HG03097 (cell line): ENCODE measurements at regions not wholly inside any gene's neighbourhood (a gene's known extent, or its start where the extent isn't known, plus 50 kb on each side); places are given as distances from the start of the nearest gene placed in this dataset.

Source experiments
- ATAC-seq: cut with Tn5 transposase; IDR thresholded peaks from one replicate; pipeline ENCODE4 v1.9.1; 2021; ENCODE audit not compliant: unreplicated experiment, low FRiP score

- ATAC-seq, result no peak
Measured at GRCh38 chr18:43570593-43570992, 293.3 kb upstream of the SYT4 start.

- no peak for ATAC-seq
Measured at GRCh38 chr18:43571078-43571689, 293.9 kb upstream of the SYT4 start.

DNA sequence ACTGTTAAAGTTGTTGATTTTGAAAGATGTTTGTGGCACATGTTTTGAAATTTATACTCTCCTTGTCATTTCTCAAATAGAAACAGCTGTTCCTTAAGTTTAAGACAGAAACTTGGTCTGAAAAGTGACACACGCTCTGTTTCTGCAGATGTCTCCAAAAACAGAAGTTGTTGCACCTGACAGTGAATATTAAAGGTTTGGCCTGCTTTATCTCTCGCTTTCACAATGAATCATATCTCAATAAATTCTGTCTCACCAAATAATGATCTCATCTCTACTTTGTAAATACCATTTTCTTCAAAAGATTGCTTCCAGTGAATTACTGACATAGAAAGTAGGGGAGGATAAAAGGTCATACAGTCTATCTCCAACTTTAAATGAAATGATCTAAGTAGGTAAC is 294.9 kb upstream of the SYT4 start:
- ATAC-seq, result no peak

DNA sequence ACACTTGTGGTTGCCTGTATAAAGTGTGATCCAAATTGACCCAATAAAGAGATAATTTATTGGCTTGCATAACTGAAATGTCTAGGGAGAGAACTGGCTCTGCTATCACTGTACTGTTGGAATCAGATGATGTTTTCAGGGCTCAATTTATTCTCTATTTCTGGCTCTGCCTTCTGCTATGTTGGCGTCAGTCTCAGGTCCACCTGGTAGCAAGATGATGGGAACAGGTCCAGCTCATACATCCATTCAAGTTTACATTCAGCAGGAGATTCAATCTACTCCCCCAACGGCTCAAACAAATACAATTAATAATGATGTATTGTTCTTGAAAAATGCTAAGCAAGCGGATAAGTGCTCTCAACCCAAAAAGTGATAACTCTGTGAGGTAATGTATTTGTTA is 297.7 kb upstream of the SYT4 start:
- ATAC-seq, result no peak

GRCh38 chr18:43578211-43578610 is 300.9 kb upstream of the SYT4 start:
- ATAC-seq, result no peak

- ATAC-seq, result no peak
Measured at GRCh38 chr18:43578706-43579105, 301.4 kb upstream of the SYT4 start.

DNA sequence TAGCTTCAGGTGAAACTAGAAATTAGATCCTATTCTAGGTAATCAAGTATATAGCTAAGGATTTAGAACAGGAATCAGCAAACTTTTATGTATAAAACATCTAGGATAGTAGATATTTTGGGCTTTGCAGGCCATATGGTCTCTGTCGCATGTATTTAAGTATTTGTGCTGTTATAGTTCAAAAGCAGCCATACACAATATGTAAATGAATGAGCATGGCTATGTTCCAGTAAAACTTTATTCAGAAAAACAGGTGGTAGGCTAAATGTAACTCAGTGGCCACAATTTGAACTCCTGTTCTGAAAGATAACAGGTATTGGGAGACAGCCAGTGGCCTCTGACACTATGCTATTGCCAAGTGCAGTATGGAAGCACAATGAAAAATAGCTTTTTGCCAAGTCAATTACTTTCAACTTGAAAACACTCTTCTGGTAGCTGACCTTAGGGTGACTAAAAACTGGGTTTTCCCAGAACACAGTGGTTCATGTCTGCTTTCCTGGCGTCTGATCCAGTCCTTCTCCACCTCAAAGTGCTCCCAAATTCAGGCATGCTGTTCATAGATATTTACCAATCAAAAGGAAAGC is 304.7 kb upstream of the SYT4 start:
- ATAC-seq, result no peak

- no peak for ATAC-seq
Measured at GRCh38 chr18:43587538-43588153, 310.4 kb upstream of the SYT4 start.

GRCh38 chr18:43588838-43589237 is 311.5 kb upstream of the SYT4 start:
- no peak for ATAC-seq

DNA sequence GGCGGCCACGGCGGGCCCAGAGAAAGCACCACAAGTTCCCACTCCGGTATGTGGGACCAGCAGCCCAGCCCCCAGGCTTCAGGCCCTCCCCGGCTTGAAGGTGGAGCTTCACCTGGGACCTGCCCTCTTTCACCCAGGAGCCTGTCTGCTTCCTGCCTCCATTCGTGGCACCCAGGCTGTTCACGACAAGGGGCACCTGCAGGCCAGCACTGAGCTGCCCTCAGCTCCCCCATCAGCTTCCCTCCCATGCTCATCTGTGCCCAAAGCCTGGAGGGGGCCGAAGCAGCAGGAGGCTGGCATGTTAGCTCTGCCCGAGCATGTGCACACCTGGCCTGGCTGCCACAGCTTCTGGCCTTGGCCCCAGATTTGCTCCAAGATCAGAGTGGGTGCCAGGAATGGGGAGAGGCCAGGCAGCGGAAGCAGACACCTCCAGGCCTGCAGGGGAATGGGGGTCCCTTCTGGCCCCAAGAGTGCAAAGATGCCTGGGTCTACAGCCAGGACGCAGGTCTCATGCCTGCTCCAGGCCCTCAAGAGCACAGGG is 312.4 kb upstream of the SYT4 start:
- ATAC-seq, result no peak

- no peak for ATAC-seq
Measured at GRCh38 chr18:43590182-43590903, 313.1 kb upstream of the SYT4 start.

DNA sequence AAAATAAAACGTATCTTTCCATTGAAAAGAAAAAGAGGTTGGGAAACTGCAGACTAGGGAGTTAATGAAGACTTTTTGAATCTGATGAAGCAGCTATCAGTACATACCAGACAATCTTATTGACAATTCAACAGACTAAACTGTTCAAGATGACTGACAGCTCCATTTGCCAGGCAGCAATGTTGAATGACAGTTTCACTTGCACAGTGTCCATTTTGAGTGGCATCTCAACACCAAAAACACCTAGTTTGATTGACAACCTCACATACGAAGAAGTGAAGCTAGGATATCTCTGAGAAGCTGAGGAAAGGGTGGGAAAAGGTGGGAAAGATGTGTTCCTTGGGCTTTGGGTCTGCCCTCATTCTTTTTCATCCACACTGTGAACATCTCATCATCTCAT is 315.0 kb upstream of the SYT4 start:
- ATAC-seq, result no peak

- peak; percentile 73 for ATAC-seq
Measured at GRCh38 chr18:43596105-43596712, 318.9 kb upstream of the SYT4 start.

DNA sequence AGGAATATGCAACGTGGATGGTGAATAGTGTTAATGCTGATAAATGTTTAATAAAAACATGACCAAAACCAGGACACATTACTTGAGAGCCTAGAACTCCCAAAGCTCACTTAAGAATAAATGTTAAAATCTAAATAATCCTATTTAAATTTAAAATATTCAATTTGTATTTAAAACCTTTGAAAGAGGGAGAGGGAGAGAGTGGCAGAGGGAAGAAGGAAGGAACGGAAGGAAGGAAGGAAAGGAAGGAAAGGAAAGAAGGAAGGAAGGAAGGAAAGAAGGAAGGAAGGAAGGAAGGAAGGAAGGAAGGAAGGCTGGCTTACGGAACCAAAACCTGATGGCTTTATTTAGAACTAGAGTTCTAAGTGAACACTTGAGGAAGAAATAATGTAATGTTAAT is 324.1 kb upstream of the SYT4 start:
- ATAC-seq, result no peak

GRCh38 chr18:43605224-43605623 is 327.9 kb upstream of the SYT4 start:
- no peak for ATAC-seq

DNA sequence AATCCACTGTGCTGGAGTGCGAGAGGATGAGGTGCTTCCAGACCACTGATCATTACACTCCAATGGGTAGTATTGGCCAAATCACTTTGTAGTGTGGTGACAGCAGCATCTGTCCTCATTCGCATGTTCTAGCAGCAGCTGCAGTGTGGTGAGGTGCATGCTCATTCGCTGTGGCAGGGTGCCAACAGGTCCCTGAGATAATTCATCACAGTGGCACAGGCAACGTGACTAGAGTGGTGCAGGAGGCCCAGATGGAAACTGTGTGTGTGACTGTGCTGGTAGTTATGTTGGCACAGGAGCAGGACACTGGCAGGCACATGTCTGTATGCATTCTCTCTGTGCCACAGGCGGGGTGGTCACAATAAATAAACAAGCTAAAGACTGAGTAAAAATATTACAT is 329.5 kb upstream of the SYT4 start:
- ATAC-seq, result no peak

GRCh38 chr18:43620936-43621335 is 343.6 kb upstream of the SYT4 start:
- no peak for ATAC-seq

DNA sequence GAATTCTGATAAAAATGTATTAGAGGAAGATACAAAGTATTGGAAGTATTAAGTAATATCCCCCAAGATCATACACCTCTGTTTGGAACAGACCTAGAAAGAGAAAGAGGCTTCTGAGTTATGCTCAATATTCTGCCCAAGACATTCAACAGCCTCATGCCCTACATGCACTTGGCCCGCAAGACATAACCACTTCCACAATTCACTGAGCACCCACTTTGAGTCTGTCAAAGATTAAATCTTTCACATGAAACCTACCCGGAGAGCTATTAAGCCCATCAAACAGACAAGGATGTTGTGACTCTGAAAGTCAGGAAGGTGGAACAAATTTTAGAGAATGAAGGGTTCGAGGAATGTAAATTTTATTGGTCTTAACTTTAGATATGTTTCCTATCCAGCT is 344.7 kb upstream of the SYT4 start:
- ATAC-seq, result no peak

- no peak for ATAC-seq
Measured at GRCh38 chr18:43625582-43625981, 348.3 kb upstream of the SYT4 start.

- ATAC-seq, result no peak
Measured at GRCh38 chr18:43627848-43628530, 350.7 kb upstream of the SYT4 start.

DNA sequence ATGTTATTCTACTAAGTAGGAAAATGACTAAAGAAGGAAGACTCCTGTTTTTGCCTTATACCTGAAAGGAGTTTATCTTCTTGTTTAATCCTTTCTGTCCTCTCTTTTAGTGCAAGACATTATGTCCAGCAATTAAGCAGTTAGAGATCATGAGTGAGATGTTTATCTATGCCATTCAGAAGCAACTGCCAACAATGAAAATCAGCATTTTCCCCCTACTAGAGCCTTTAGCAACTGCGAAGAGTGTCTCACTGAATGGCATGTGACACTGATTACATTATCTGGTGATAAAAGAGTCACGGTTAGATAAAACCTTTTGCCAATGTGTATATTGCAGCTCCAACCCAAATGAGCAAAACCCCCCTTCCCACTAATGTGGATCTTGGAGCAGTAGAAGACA is 357.7 kb upstream of the SYT4 start:
- ATAC-seq, result no peak
